AG09319 (cell line): ENCODE measurements at regions not wholly inside any gene's neighbourhood (a gene's known extent, or its start where the extent isn't known, plus 50 kb on each side); places are given as distances from the start of the nearest gene placed in this dataset.

ENCODE experiments used
- DNase-seq: peaks from one replicate; pipeline ENCODE4 v3.0.0-alpha.2; 2010; ENCODE audit warnings: low read depth; ENCODE audit errors: extremely low read depth
- TF ChIP-seq, protein P1 (sequence below): IDR thresholded peaks from 2 replicates; pipeline ENCODE4 v1.5.1; 2011; ENCODE audit warnings: low read depth, mild to moderate bottlenecking, inconsistent platforms, low read length, moderate library complexity

DNA sequence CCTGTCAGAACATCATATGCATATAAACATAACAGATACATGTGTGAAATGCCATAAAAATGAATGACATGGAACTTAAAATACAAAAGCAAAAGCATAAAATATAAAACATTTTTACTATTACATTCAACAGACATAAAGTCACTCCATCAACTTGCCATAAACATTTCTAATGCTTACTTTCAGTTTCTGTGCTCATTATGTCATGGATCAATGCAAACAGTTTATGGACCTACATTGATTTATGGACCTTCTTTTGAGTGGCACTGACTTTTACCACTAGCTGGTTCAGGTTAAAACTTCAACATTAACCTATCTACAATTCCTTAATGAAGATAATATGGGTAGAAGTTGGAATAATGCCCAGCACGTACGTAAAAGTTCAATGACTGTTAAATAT is 577.4 kb upstream of the LMCD1 start:
- no peak for DNase-seq
- TF ChIP-seq, protein P1, sequence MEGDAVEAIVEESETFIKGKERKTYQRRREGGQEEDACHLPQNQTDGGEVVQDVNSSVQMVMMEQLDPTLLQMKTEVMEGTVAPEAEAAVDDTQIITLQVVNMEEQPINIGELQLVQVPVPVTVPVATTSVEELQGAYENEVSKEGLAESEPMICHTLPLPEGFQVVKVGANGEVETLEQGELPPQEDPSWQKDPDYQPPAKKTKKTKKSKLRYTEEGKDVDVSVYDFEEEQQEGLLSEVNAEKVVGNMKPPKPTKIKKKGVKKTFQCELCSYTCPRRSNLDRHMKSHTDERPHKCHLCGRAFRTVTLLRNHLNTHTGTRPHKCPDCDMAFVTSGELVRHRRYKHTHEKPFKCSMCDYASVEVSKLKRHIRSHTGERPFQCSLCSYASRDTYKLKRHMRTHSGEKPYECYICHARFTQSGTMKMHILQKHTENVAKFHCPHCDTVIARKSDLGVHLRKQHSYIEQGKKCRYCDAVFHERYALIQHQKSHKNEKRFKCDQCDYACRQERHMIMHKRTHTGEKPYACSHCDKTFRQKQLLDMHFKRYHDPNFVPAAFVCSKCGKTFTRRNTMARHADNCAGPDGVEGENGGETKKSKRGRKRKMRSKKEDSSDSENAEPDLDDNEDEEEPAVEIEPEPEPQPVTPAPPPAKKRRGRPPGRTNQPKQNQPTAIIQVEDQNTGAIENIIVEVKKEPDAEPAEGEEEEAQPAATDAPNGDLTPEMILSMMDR = no peak

DNA sequence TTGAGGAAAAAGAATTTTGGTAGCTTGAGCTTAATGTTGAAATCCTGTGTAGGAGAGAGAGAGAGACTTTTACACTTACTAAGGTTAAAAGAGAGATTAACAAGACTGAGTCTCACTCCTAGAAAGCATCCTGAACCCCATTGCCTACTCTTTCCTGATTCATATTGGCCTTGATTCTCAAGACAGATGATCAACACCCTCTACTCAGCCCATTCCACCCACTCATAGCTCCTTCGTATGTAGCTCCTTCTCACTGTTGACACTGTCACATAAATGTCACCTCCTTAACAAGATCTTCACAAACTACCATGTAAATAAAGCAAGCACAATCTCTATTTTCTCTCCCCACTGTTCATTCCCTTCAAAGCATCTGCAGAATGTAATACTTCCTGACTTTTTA is 574.6 kb upstream of the LMCD1 start:
- TF ChIP-seq, protein P1 = no peak
- no peak for DNase-seq

DNA sequence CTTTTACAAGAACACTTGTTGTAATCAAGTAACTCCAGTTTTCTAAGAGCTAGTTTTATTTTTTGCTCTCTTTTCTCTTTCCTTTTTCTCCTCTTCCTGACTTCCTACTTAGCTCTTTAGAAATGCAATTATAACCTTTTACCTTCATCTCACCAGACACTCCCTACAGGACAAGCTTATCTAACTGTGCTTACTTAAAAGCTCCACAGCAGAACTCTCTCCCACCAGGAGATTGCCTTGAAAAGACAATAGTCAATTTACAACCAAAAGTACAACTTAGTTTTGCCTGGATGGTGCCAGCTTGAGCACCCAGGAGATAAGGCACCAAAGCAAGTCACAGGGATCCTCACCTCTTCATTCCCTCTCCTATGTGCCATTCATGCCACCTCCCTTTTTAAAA is 573.8 kb upstream of the LMCD1 start:
- TF ChIP-seq, protein P1 = no peak
- DNase-seq = no peak

DNA sequence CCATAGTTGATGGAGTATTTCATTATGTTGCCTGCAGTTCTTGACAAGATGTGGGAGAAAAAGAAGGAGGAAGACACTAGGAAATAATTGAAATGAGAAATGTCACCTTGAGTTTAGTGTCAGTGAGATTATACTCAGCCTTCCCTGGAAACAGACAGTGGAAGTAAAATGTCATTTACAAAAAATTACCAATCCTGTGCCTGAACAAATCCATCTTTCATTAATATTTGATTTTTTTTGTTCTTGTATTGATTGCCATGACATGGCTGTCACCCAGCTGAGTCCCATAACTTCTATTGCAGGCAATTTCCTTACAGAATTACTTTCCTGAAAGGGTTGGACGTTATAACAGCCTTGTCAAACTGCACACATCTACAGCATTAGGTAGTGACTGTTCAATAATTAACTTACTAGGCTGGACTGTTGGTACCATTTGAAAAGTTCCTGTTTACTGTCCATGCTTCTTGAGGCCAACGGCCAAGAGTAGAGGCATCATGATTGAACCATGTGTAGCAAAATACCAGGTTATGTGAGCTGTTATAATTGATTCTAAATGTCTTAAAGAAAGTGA is 572.2 kb upstream of the LMCD1 start:
- TF ChIP-seq, protein P1 = no peak
- DNase-seq = no peak

DNA sequence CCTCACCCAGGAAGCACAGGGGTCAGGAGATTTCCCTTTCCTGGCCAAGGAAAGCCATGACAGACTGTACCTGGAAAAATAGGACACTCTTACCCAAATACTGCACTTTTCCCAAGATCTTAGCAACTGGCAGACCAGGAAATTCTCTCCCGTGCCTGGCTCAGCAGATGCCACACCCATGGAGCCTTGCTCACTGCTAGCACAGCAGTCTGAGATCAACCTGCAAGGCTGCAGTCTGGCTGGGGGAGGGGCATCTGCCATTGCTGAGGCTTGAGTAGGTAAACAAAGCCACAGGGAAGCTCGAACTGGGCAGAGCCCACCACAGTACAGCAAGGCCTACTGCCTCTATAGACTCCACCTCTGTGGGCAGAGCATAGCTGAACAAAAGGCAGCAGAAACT is 567.3 kb upstream of the LMCD1 start:
- DNase-seq = no peak
- TF ChIP-seq, protein P1 = no peak

DNA sequence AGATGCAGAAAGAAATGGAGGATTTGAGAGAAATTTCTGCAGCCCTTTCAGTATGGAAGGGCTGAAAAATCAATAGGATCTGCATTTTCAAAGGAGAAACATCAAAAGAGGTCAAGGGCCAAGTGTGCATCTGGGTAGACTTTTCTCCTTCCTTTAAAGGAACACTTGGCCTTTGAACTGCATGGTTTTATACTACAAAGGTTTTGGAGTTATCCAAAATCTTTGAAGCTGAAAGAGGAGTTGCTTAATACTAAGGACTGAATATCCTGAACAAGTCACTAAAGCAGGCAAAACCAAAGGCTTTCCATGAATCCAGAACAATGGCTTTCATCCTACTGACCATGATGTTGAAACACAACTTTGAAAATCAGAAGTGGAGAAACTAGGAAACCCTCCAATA is 553.7 kb upstream of the LMCD1 start:
- TF ChIP-seq, protein P1 = no peak

DNA sequence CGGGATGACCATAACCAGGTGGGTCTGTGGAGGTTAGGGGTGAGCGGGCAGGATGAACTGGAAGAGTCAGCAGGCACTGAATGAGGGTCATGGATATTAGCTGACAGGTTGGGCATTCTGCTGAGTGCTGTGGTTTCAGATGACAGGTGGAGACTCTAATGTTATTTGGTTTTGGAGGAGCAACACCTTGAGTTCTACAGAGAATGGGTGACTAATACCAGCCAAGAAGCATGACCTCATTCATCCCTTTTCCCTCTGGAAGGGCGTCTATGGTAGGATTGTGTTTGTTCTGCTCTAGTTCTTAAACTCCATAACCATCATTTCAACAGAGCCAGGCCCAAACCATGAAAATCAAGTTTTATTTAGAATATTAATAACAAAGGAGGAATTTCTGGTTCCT is 550.7 kb upstream of the LMCD1 start:
- TF ChIP-seq, protein P1 = no peak
- DNase-seq = no peak

More for the DNA sequence above, 553.7 kb upstream of the LMCD1 start:
- DNase-seq = no peak
